NCI-H82 treated with DMSO at 0.1 percent for 48 hours (cell line): ENCODE measurements at regions not wholly inside any gene's neighbourhood (a gene's known extent, or its start where the extent isn't known, plus 50 kb on each side); places are given as distances from the start of the nearest gene placed in this dataset.

Source experiments
- DNase-seq: peaks from one replicate; lab custom pipeline; 2025; ENCODE audit not compliant: unreplicated experiment; lab: John Stamatoyannopoulos, UW

DNA sequence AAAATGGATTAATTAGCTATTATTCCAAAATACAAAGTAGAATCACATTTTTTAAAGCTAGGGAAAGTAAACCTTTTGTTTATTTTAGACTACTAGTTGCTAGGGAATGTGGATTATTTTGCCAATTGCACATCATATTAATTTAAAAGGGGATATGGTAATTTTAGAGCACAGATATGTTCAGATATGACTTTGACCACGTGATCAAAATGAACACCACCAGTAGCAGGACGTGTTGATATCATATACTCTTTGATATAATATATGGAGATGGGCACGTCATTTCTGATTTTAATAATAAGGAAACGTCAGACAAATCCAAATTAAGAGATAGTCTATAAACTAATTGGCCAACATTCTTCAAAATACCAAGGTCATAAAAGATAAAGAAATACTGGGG, 1188.3 kb upstream of the CNTN5 start:
- DNase-seq: no peak

DNA sequence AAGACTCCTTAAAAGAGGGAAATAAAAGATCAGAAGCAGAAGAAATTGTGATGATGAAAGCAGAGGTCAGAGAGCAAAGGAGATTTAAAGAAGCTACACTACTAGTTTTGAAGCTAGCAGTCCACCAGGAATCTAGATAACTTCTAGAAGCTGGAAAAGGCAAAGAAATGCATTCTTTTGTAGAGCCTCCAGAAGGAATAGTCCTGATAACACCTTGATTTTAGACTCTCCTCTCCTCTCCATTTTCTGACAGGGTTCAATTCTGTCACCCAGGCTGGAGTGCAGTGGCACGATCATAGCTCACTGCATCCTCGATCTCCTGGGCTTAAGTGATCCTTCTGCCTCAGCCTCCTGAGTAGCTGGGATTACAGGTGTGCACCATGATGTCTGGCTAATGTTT, 1187.3 kb upstream of the CNTN5 start:
- no peak for DNase-seq

DNA sequence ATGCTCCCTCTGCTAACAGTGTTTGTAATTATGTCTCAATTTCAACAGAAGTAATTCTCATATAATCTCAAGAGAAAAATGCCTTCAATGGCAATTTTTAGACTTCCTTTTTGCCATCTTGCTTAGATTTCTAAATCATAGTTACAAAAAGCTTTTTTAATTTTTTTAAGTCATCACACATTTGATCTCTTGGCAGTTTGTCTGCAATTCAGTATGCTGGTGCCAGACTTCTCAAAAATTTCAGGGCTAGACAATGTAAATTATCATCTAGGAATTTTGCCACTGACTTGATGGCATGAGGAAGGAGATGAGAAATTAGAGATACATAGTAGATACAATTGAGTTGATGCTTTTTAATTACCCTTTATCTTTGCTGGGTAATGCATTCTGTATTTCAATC, 1176.7 kb upstream of the CNTN5 start:
- DNase-seq: no peak

DNA sequence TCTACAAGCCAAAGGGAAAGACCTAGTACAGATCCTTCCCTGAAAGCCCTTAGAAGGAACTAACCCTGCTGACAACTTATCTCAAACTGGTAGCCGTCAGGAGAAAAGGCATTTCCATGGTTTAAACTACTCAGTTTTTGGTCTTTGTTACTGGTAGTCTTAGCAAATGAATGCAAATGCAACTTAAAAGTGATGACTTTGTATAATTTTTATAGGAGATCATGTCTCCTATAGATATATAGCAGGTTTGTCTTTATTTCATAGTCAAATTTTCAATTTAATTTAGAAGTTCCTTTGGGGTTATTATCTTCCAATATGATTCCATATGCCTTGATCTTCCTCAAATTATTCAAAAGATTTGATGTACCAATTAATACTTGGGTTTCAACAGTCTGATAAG, 1173.0 kb upstream of the CNTN5 start:
- DNase-seq: no peak

DNA sequence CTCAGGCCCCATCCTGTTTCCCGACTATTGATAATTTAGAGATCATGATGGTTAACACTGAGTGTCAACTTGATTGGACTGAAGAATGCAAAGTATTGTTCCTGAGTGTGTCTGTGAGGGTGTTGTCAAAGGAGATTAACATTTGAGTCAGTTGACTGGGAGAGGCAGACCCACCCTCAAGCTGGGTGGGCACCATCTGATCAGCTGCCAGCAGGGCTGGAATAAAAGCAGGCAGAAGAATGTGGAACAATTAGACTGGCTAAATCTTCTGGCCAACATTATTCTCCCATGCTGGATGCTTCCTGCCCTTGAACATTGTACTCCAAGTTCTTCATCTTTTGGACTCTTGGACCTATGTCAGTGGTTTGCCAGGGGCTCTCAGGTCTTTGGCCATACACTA, 1170.0 kb upstream of the CNTN5 start:
- DNase-seq: no peak

DNA sequence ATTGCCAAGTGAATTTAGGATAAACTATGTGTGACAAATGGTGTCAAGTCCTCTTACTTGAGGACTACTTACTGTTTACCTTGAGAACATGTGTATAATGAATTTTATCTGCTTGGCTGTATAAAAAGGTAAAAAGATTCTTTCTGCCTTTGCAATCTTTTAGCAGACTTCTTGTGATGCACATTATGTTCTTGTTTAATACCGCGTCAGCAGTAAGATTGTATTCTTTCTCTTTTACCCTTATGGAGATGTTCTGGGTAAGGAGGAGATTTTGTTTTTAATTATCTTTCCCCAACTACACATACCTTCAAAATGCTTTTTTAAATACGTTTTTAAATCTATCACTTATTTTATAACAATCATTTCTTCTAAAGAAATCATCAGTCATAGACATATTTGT, 1166.4 kb upstream of the CNTN5 start:
- no peak for DNase-seq

DNA sequence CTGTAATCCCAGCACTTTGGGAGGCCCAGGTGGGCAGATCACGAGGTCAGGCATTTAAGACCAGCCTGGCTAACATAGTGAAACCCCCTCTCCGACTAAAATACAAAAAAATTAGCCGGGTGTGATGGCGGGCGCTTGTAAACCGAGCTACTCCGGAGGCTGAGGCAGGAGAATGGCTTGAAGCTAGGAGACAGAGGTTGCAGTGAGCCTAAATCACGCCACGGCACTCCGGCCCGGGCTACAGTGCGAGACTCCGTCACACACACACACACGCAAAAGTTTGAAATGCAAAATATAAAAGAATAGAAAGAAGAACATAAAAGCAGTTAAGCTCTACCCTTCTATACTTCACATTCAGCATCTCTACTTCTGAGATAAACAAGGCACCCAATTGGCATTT, 1165.9 kb upstream of the CNTN5 start:
- no peak for DNase-seq

DNA sequence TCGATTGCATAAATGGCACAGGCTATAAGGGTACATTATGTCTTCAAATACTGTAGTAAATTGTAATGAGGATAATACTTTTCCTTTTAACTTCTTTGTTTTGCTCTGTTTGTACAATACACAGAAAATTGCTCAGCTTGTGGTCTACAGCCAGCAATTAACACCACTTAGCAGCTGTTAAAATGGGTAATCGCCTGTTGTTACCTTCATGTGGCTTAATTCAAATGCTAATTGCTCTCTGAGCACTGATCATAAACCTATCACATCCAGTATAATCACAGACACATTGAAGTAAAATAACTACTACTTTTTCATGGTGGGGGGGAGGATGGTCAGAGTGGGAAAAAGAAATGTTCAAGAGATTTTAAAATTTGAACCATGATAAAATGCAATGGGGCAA, 1164.1 kb upstream of the CNTN5 start:
- no peak for DNase-seq

DNA sequence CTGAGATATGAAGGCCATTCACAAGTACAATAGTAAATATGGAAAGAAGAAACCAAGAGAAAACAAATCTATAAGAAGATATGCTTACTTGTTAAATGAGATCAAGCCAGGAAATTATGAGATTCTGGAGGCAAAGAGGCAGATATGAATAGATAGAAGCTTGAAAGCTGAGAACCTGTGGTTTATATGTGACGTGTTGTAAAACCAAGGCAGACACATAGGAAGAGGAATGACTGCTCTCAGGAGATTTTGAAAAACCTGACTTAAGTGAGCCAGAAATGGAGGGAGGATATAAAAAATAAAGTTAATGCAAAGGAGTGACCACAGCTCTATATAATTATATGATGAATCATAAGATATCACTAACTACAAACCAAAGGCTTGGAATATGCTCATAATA, 1160.5 kb upstream of the CNTN5 start:
- DNase-seq: no peak

DNA sequence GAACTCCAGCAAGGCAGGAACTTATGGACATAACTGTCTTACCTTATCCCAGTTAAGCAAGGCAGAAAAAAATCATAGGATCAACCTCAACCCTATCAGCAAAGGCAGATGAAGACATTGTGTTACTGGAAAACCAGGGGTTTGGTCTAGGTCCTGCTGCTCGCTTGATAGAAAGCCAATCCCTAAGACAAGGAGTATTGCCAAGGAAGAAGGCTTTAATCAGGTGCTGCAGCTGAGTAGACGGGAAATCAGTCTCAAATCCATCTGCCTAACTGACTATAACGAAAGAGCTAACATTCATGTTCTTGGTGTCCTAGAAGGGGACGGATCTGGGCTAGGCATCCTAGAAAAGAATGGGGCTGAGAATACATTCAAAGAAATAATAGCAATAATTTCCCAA, 1158.7 kb upstream of the CNTN5 start:
- no peak for DNase-seq

DNA sequence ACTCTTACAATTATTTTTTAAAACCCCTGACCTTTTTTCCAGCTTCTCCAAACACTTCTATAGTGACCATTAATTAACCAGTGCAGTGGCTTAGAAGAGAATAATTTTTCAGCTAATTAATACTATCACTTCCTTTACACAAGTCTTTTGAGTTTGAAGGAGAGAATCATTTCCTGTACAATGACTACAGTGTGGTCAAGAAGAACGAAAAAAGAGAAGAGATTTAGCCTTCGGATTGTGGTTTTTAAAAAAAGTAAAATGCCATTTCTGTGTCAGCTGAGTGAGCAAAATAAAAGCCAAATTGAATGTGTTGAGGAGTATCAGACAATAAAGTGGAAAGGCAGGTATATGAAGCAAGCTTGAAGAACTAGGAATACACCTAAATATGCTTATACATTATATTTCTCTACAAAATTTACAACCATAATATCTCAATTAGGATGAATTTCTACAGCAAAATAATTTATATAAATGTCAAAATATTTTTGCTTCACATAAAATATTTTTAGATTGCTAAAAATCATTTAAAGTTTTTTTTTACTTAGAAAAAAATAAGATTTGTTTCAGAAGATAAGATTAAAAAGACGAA, 1155.2 kb upstream of the CNTN5 start:
- no peak for DNase-seq

DNA sequence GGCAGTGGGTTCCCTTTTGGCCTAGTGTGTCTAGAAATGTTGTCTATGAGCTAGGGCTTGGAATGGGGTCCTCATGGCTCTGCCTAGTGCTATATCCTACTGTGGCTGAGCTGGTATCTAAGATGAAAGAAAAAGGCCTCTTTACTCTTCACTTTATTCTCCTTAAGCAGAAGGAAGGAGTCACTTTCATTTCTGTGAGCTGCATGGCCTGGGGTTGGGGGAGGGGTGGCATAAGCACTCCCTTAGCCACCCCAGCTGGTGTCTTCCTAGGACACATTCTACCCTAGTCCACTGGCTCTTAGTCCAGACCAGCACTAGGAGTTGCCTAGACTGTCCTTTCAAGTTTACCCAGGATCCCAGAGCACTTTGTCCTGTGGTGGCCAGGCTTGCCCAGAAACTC, 1148.9 kb upstream of the CNTN5 start:
- no peak for DNase-seq

DNA sequence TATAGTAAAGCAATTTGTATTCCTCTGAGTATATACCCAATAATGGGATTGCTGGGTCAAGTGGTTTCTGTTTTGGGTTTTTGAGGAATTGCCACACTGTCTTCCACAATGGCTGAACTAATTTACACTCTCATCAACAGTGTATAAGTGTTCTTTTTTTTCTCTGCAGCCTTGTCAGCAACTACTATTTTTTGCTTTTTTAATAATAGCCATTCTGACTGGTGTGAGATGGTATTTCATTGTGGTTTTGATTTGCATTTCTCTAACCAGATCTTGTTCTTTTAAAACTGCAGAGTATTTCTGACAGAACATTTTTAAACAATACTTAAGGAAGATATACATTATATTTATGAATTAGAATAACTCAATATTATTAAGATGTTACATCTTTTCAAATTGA, 1140.5 kb upstream of the CNTN5 start:
- DNase-seq: no peak

DNA sequence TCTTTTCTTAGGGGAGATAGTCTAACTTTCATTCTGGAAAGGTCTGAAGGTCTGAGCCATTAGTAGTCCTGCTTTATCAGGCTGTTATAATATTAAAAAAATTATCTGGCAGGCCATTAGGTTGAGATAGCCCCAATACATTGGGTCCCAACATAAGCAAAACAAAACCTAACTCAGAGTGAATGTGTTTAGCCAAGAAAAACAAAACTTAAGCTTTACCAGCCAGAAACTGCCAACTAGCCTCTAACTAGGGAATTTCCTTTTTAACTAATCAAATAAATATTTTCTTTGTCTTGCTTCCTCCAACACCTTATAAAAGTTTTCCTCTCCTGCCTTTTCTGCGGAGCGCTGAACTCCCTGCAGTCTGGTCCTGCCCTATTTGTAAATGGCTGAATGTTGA, 1137.7 kb upstream of the CNTN5 start:
- no peak for DNase-seq

DNA sequence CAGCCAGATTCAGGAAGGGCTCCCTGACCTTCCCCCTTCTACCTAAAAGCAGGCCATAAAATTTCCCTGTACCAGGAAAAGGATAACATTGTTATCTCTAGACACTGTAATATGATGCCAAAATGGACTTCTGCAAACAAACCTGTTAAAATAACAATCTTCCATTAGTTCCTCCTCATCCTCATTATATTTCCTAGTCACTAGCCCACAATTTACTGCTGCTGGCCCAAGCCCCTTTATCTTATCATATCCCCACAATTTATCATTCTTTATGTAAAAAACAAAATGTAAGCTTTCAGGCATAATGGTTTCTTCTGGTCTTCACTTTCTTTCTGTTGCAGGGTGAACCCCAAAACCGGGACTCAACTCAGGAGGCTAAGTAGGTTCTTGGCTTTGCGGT, 1132.1 kb upstream of the CNTN5 start:
- DNase-seq: no peak

DNA sequence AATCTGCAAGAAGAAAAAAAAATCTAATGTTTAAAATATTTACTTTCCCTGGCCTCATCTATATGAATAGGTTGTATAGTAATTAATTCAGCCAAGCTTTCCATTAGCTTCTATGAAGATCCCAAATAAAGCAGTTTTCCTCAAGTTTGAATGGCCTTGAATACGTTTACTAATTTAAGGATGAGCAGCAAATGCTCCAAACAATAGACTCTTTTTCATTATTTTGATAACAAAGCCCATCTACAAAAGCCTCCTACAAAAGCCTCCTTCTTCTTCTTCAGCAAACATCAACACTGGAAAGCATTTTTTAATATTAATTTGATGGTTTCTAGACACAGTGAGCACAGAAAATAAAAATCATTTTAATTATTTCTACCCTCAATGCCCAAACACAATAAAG, 1130.3 kb upstream of the CNTN5 start:
- no peak for DNase-seq

DNA sequence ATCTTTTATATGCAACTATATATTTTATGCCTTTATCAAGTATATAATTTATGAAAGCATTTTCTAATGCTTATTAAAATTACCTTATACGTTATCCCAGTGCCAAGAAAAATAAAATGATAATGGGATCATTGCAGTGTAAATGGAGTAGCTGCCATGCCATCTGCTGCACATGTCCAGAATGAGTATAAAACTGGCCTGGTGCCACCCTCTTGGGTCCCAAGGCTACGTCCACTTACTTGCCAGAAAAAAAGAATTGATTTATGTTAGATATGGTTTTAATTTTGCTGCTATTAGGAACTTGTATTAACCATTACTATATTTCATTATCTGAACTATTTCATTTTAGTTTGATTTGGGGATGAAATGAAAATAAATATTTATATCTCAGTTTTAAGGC, 1127.1 kb upstream of the CNTN5 start:
- DNase-seq: no peak

DNA sequence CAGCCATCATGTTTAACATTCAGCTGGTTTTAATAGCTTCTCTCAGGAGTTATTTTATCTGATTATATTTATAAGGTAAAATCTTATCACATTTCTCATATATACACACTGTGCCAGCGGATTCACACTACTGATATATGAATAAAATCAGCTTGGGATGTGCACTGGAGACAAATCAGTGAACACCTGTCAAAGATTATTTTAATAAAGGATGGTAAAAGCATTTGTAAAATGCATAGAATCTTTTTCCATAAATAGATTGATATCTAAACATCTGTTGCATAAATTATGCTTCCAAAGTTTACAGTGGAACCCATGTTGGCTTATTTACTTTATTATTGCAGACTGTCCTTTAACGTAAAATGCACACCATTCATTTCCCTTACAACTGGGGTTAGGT, 1125.8 kb upstream of the CNTN5 start:
- DNase-seq: no peak

DNA sequence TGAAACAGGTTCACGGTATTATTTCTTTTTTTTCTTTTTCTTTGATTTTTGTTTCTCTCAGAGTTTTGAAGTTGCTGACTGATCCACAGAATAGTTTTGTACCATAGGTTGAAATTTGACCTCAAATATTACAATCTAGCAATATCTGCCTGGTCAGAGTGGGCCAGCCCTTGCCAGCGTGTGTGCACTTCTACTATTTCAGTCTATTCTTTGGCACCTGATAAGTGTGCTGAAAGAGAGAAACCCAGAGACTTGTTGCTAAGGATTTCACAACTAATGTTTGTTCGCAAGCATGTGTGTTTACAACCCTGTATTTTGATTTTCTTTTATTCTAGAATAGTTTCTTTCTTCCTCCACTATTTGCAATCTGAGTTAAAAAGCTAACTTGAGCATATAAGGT, 1125.2 kb upstream of the CNTN5 start:
- no peak for DNase-seq

DNA sequence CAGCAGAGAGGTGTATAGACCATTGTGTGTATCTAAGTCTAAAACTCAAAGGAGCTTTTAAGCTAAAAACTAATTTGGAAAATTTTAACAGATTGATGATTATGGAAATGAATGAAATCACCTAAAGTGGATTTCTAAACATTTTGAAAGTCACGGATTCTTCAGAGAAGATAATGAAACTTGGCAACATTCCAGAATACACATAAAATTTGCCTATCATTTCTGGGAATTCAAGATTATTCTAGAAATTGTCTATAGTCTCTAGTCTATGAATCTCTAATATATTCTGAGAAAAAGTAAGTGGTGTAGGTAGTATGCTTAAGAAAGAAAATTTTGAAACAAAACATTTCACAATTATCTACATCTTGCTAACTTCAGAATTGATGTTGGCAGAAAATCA, 1117.9 kb upstream of the CNTN5 start:
- no peak for DNase-seq

DNA sequence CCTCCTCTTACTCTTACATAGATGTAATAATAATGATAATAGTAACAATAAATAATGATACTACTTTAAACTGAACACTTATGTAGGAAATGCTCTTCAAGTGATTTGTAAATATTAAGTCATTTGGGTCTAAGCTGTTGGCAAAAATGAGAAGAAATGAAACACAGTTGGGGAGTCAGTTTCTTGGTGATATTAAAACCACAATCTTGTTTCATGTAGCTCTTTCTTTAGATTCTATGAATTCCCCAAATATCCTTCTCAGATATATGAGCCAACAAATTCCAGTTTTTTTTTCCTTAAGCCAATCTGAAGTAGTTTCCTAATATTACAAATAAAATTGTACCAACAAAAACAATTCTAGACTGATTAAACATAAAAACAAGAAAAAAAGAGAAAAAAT, 1115.6 kb upstream of the CNTN5 start:
- DNase-seq: no peak

DNA sequence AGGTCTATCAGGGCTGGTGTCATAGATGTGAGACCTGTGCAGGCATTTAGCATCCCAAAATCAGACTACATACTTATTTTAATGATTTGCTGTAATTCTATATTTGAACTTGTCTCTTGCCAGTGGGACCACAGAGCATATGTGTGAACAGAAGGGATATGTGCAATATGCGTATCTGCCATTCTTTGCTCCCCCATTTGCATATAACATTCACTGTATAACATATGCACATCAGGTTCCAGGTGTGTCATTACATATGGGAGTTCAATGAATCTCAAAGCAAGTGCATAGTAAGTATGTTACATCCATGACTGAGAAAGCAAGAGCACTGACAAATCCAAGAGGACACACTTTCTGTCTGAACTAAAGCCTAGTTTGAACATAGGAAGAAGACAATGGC, 1115.1 kb upstream of the CNTN5 start:
- DNase-seq: no peak

DNA sequence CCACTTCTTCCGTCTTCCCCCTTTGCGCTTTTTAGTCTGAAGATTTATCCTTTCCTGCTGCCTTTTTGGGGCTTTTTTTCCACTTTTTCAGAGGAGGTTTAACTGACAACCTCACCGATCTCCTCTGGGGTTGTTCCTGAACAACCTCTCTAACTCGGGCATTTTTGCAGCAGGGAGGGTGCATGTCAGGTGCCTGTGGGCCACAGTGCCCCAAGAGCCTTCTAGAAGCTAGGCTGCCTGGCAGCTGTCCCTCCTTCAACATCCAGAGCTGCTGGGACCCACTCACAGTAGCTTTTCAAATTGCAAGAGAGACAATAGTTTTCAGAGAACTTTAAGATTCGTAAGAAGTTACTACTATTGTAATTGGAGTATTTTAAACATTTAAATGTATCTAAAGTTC, 1112.4 kb upstream of the CNTN5 start:
- no peak for DNase-seq
